Activated CD4-positive, alpha-beta T cell treated with anti-CD3 and anti-CD28 coated beads, Interleukin-2, Interleukin-6, amounts not matched to agents 100 ng/mL and 50 ng/mL, durations not matched to agents 16 hours and 8 hours (primary cell): ENCODE measurements at regions not wholly inside any gene's neighbourhood (a gene's known extent, or its start where the extent isn't known, plus 50 kb on each side); places are given as distances from the start of the nearest gene placed in this dataset.

Source experiments
- DNase-seq: peaks from one replicate; pipeline ENCODE4 v3.0.0-alpha.2; 2020

DNA sequence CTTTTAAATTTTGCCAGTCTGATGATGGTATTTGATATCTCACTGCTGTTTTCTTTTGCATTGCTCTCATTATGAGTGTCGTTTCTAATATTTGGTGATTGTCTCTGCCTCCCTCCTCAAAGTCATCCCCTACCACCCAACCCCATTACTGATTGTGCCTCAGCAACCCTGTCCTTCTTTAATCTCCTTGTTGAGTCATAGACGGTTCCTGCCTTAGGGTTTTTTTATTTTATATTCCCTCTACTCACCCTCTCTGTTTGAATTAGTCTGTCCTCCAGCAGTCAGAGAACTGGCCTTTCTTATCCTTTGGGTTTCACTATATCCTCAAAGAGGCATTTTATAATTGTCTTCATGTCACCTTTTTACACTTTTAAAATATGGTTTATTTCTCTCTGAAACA, 409.3 kb upstream of the CPEB2 start:
- DNase-seq: no peak

DNA sequence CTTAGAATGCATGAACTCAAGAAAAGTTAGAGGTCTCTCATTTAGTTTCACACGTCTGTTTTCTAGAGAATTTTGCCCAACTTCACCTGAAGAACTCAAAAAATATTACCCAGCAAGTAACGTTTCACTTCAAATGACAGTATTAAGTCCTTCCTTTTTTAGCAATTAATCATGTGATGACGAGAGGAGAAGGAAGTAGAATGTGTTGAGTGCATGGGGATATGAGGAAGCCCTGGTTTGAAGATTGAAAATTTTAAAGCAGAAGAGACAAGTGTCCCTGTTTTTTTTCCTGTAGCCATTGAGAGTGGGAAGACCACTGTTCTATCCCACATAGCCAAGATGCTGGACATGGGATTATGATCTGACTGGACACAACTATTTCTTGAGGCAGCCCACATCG, 406.3 kb upstream of the CPEB2 start:
- no peak for DNase-seq

DNA sequence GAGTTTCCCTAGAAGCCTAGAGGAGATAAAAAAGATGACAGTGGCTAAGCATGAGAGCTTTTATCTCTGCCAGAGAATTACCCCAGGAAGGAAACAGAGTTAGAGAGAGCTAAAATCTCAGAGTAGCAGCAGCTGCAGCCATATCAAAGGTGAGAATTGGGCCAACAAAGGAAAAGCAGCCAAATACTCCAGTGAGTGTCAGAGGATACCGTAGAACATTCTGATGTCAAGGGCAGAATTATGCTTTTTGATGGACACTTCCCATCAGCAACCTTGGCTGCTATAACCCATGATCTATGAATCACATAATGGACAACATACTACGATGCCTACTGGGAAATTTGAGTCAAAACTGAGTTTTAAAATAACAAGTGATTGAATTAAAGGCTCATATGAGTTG, 405.8 kb upstream of the CPEB2 start:
- DNase-seq: no peak

DNA sequence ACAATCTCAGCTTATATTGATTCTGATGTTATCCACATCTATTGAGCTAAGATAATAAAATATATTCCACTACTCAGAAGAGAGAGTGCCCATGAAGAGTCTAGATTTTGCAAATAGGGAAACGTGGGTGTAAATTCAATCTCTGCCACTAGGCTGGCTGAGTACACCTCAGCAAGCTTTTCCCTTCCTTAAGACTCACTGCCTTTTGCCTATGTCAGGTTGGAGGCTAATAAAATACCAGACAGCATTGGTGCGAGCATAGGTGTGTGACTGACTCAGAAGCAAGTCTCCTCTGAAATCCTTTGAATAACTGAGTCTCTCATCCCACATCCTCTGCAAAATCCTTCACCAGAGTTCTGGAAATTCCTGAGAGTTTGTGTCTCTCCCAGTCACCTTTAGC, 405.4 kb upstream of the CPEB2 start:
- DNase-seq: no peak

DNA sequence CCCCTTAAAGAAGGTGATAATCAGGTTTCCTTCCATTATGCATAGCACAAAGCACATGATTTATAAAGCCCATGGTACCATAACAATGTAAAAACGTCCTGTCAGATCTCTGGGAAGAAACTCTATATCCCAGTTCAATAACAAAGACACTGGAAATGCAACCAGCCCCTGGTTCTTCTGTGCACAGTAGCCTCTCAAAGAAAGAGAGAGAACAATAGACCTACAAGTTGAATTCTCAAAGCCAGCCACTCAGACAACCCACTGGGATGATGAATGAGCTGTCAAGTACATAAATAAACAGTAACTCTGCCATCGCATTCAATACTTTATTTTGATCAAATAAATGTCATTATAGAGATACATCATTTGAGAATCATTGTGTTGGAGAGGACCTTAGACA, 400.1 kb upstream of the CPEB2 start:
- no peak for DNase-seq

DNA sequence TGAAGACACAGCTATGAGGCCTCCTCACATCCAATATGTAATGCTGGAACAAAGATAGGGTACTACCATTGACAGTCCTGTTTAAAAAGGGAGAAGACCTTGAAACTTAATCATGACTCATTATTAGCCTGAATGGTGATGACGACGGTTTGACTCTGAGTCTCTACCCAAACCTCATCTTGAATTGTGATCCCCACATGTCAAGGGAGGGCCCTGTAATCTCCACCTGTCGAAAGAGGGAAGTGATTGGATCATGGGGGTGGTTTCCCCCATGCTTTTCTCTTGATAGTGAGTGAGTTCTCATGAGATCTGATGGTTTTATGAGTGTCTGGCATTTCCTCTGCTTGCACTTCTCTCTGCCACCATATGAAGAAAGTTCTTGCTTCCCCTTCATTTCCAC, 395.3 kb upstream of the CPEB2 start:
- no peak for DNase-seq

DNA sequence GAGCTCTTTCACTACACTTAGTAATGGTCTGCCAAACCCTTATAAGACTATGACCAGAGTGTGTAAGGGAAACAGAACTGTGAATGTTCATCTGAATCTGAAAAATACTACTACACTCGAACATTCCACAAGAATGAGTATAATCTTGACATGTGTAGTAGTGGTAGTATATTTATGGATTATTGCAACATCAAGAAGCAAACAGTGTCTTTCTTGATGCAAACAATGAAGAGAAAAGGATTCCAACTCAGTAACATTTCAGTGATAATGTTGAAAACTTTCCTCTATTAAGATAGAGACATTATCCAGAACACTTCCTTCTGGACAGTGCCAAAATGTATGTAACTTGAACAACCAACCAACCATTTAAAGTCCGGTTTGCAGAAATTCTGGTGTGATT, 394.7 kb upstream of the CPEB2 start:
- no peak for DNase-seq

DNA sequence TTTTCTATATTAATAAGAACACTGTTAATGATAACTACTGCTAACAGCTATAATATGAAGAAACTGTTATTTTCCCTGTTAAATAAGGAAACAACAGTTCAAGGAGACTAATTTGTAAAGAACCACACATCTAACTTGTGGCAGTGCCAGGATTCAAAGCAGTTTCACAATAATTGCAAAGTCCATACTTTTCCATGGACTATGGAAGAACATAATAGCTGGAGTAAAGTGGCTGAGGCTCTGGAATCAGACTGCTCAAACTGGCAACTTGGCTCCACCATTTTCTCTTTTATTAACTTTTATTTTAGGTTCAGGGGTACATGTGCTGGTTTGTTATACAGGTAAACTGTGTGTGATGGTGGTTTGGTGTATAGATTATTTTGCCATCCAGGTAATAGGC, 393.7 kb upstream of the CPEB2 start:
- DNase-seq: no peak

DNA sequence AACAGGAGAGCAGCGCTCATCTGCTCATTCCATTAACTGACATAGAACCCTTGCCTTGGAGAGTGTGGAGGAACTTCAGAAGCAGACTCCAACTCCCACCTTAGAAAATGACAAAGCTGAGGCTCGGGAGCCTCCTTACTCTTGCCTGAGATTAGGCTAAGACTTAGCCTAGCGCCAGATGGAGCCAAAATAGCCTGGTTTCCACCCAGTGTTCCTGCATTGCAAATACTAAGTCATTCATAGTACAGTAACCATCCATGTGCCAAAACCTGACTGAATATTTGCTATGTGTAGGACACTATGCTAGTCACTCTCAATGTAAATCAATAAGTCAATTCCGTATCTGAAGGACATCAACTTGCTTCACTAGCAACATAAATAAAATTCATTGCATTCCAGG, 387.4 kb upstream of the CPEB2 start:
- no peak for DNase-seq

DNA sequence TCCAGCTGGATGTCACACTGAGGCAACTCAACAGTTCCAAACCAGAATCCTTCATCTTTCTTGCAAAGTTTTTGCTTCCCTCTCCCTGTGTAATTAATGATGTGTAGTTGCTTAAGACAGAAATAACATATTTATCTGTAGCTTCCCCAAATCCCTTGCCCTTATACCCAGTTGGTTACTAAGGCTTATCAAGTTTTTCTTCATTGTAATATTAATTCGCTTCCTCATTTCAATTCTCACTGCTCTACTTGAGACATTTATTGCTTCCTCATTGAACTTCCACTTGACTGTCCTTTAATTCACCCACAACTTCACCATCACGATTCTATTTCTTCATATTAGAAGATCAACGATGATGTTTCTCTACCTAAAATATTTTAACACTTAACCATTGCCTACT, 386.6 kb upstream of the CPEB2 start:
- DNase-seq: no peak

DNA sequence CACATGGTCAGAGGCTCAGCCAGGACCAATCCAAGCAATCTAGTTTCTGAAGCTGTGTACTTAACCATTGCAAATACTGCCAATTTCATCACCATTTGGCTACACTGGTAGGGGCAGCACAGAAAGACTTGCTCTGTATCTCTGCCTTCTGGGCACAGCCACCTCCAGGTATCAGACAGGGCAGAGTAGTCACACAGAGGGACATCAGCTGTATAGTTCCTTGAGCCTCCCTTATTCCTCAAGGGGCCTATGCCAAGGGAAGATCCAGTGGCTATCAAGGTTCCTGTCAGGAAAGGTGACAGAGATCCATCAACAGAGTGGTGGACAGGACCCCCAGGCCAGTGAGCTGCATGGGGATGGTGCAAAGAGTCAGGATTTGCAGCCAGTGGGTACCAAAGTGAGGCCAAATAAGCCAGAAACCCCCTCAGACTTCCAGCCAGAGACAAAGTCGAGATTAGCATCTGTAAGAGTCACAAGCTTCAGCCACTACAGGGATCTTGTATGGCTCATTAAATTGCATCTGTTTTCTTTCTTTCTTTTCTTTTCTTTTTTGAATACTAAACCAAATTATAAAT, 381.6 kb upstream of the CPEB2 start:
- DNase-seq: no peak

DNA sequence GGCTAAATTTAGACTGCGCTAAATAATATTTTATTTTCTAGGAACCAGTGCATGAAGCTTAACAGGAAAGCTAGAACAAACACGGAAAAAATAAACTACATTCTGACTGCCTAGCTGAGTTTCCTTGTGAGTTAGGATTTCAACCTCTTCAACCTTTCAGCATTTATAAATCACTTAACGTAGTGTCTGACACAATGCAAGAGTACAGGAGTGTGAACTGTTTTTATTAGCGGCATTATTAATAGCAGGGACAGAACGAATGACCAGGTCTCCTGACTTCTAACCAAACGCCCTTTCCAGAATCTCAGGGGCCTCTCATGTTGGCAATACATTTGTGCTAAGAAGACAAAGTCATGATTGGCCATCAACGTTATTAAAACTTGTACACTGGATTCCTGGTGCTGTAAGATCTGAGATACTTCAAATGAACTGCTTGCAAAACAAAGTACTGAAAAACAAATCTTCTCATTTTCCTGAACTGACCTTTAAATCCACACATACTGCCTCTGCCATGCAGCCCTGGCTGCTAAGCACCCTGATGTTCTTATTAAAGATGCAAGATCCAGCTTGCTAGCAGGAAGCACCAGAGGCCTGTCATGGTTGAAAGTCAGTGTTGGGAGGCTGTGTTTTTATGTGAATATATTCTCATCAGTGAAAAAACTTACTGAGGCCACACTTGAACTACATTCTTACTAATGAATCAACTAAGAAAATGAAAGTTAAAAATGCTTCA, 380.4 kb upstream of the CPEB2 start:
- no peak for DNase-seq

DNA sequence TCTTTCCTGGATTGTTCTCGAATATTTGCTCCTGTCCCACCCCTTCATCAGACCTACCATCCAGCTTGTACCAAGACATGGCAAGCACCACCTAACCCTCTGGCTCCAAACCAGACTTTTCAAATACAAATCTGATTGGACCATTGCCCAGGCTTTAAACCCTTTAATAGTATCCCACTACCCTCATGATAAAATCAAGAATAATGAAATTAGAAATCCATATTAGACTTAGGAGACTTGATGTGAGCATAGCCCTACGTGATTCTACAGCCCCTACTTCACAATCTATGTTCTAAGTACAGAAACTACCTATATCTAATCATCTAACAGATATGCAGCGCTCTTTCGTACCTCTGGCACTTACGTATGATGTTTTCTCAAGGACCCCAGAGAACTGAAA, 375.2 kb upstream of the CPEB2 start:
- no peak for DNase-seq

DNA sequence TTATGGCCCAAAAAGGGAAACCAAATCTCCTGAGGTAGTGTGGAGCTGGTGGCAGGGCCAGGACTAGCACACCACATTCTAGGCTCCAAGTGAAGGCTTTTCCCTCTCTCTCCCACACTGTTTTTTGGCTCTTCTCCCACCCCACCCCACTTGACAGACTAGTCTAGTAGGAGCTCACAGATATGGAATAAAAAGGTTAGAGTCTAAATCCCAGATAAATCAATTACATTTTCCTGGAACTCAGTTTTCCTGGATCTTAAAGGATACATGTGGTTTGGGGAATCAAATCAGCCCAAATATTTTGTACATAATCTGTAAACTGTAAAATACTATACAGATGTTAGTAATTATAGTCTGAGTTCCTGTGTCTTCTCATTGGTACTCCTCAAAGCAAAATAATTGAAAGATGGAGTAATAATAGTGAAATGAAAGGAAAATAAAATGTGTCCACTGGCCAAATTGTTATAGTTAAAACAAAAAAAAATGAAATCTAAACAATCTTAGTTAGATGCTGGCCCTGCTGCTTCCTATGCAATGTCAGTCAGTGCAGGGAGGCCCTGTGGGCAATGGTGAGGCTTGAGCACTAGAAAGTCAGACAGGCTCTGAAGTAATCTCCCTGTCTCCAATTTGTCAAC, 370.4 kb upstream of the CPEB2 start:
- DNase-seq: no peak

DNA sequence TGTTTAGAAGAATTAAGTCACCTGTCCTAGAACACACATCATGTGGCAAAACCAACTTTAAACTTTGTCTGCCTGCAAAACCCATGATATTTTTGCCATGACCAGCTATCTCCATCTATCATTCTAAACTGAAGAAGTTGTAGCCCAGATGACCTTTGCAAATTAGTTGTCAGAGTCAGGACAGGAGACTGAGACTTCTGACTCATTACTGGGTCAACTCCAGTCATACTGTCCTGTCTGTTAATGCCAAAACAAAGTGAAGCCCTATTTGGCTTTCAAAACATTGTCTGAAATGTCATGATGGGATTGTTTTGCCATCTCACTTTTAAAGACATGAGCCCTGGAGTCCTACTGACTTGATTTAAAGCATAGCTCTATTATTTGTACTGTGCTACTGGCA, 365.7 kb upstream of the CPEB2 start:
- DNase-seq: no peak

DNA sequence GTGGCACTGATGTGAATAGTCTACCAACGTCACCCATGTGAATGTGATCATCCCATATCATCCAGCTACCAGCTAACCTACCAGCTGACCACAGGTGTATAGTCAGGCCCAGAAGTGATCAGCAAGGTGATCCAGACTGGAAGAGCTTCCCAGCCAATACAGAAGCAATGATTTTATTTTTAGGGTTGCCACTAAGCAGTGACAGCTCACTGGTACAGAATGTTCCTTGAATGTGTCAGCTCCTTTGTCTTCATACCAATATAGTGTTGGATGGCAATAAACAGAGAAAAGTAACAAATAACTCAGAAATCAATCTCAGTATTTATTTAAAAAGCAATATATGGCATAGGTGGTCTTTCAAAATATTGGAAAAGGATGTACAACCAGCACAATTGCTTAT, 361.8 kb upstream of the CPEB2 start:
- DNase-seq: no peak

DNA sequence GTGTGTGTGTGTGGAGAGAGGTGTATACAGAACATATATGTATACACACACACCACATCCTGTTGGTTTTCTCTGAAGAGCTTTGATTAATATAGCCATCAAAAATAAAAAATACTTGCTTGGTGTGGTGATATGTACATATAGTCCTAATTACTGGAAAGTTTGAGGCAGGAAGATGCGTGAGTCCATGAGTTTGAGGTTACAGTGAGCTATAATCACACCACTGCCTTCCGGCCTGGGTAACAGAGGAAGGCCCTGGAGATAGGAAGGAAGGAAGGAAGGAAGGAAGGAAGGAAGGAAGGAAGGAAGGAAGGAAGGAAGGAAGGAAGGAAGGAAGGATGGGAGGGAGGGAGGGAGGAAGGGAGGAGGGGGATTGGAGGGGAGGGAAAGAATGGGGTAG, 360.4 kb upstream of the CPEB2 start:
- no peak for DNase-seq

DNA sequence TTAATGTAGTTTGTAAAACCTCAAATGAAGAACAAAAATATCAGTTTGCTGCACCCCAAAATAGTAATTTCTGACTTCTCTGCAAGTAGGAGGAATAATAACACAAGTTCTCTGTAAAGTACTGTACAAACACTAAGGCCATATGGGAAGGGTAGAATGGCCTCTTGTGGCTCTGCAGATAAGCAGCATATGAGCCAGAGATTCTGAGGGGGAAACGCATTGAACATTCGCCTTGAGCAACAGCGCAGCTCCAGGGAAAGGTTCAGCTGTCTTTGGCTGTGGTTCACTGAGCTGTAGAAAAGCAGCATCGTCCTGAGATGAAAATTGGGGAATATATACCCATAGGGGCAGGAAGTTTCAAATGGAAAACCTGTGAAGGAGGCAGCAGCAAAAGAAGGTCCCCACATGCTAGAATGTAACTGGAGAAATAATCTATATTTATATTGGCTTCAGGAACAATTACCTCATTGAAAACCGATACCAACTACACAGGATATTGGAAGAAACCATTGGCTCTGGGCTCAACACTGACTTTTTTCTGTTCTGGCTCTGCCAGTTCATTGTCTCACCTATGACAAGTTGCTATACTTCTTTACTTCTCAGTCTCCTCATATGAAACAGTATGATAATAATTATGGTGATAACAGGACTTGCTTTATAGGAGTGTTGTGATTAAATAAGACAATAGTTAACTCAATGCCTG, 357.6 kb upstream of the CPEB2 start:
- DNase-seq: no peak

DNA sequence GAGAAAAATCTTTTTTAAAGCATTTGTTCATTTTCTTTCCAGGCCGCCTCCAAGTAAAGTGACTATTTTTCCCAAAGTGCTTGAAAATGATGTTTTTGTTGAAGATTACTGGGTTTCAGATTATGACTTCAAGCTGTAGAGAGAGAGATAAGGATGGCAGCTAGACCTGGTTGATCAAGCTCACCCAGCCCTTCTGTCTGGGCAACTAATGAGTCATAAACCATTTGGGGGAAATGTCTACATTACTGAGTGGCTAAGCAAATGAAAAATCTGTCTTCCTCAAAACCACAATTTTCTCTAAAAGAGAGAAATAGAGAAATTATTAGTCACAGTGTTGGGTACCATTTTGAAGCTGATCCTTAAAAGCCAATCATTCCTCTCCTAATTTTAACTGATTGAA, 355.4 kb upstream of the CPEB2 start:
- DNase-seq: no peak

DNA sequence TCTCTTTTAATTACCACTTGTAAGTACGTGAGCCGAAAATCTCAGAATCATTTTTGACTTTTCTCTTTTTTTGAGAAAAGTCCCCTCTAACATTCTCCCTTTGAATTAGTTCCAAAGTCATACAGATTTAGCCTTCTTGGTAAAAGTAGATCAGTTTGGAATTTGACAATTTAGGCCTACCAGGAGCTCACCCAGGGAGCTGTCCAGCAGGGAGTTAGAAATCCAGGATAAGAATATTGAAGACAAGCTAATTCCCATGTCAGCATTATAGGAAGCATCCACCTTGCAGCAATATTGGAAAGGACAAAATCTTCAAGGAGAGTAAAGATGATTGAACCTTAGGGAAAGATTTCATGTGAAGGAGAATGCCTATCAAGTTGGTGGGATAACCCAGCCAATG, 352.2 kb upstream of the CPEB2 start:
- DNase-seq: no peak

DNA sequence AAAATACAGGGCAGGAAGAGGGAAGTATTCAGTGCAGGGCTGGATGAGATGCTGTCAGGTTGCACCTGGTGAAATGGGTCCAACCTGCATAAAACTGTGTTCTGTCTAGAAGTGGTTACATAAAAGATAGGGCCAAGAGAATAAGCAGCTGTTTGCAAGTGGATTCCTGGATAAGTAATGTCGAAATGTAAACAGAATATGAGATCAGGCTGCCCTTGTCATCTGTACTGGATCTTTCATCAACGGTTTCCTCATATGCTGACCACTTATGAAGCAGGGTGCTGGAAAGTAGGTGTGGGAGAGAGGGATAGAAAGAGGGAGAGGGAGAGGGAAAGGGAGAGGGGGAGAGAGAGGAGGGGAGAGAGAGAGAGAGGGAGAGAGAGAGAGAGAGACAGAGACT, 349.8 kb upstream of the CPEB2 start:
- DNase-seq: no peak

DNA sequence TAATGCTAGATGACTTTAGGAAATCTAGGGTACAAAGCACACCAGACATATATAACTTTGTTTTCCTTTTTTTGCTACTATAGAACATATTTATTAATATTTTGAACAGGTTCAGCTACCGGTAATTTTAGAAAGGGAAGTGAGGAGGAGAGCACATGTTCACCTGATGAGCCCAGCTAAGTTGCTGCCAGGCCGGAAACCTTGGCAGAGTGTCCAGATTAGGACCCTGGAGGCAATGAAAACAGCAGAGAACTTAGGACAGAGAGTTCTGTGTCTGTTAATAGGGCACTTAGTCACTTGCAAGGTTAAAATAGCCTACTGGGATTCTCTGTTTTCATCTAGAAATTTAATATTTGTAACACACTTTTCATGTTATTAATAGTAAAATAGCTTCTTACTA, 348.9 kb upstream of the CPEB2 start:
- no peak for DNase-seq

DNA sequence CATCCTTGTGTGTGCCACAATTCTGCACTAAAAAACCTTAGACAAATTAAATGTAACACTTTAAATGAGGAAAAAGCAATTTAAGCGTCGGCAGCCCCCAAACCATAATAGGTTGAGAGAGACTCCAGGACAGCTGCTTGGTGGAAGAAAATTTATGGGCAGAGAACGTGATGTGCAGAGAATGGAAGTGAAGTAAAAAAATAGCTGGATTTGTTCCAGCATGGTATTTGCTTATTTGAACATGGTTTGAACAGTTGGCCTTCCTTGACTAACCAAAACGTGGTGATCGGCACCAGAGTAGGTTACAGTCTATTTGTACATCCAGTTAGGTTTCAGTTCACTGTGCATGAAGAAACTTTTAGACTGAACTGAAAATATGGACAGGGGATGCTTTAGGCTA, 343.0 kb upstream of the CPEB2 start:
- no peak for DNase-seq

DNA sequence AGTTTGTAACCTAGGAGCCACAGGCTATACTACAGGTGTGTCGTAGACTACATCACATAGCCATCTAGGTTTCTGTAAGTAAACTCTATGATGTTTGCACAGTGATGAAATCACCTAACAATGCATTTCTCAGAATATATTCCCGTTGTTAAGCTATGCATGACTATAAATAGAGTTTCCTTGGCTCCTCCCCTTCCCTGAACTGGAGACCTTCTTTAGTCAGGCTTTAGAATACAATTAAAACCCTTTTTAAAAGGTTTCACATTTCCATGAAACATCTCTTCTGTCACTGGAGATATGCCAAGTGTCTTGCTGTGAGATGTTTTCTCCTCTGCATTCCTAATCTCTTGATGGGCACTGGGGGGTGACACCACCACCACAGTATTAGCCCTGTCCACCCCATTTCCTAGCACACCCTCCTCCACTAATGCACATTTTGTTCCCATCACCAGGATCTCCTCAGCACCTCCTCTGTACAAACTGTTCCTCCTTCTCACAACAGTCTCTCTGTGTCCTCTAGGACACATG, 334.6 kb upstream of the CPEB2 start:
- no peak for DNase-seq
